ENCODE measurements at regions not wholly inside any gene's neighbourhood (a gene's known extent, or its start where the extent isn't known, plus 50 kb on each side); places are given as distances from the start of the nearest gene placed in this dataset.

- peaks cover 27% of the 10 kb centered on the region for H3K4me1 Mint-ChIP-seq
- no peaks in the 10 kb centered on the region for H3K27me3 Mint-ChIP-seq
- H3K9me3 ChIP-seq (ENCODE audit: control extremely low read depth in 1 of 3, control insufficient read depth in 2 of 3, insufficient read depth in 1 of 3, low read length in 2 of 3) = peaks cover 0 to 4% (median 0%) of the 10 kb centered on the region in 3 donors
- intact Hi-C loops (cut with micrococcal nuclease) = no loop called here
- ChIA-PET POLR2A (no interaction called here), CTCF (interaction anchor here (2.5 kb wide), 1 partner anchor 12 kb away, joined by 11 read pairs; no protein-coding TSS in a partner anchor)
- TF ChIP-seq EZH2 (IDR thresholded peaks at IDR 0.05; ENCODE audit: borderline replicate concordance, insufficient read depth, low read depth, low read length, poor library complexity, severe bottlenecking) (no peak), CTCF (IDR thresholded peaks at IDR 0.05) (no peak)
- no peak overlapping the region for H3K27ac ChIP-seq (ENCODE audit: low read length in 2 of 2)
- no peaks in the 10 kb centered on the region for H3K36me3 ChIP-seq (replicated peaks in 1 of 2; ENCODE audit: control extremely low read depth in 1 of 2, control insufficient read depth in 1 of 2, extremely low read depth in 1 of 2, insufficient read depth in 2 of 2, low read length in 1 of 2)
- H3K4me3 ChIP-seq (ENCODE audit: control extremely low read depth in 1 of 5, extremely low read depth in 1 of 5, insufficient read depth in 1 of 5, low read depth in 2 of 5, low read length in 4 of 5) = no peak overlapping the region
- no peaks in the 10 kb centered on the region for H3K79me2 ChIP-seq (ENCODE audit: control insufficient read depth, insufficient read depth, low read length)
- H3K4me1 ChIP-seq (ENCODE audit: control insufficient read depth in 2 of 2, insufficient read depth in 2 of 2, low read length in 2 of 2) = peaks cover 22 to 23% of the 10 kb centered on the region in 2 donors
- H3K9ac ChIP-seq (ENCODE audit: low read length) = no peak overlapping the region
- DNase-seq (no peak), ATAC-seq (ENCODE audit: low read depth) (no peak)
- no peak overlapping the region for H3K27ac Mint-ChIP-seq
- WGBS (ENCODE audit: insufficient coverage) = 100% methylated on average over 2 of the region's 2 CpGs
- no peak overlapping the region for H2AFZ ChIP-seq (ENCODE audit: insufficient read depth, low read depth, low read length, poor library complexity, severe bottlenecking)
- H3K27me3 ChIP-seq (replicated peaks in 1 of 4; ENCODE audit: control extremely low read depth in 1 of 4, control insufficient read depth in 3 of 4, insufficient read depth in 4 of 4, low read length in 3 of 4) = no peaks in the 10 kb centered on the region
- H4K20me1 ChIP-seq (ENCODE audit: control insufficient read depth, insufficient read depth, low read length, poor library complexity, severe bottlenecking) = no peaks in the 10 kb centered on the region
- H3K4me2 ChIP-seq (replicated peaks; ENCODE audit: low read depth, low read length, poor library complexity, severe bottlenecking) = no peak overlapping the region
- H3K4me3 Mint-ChIP-seq = no peak overlapping the region
- H3K9me3 Mint-ChIP-seq (ENCODE audit: insufficient read depth) = peaks cover 3% of the 10 kb centered on the region
These were observed 80.0 kb upstream of the TNFAIP3 start for GRCh38 chr6:137787016-137787415.

- H2AFZ ChIP-seq (ENCODE audit: insufficient read depth, low read depth, low read length, poor library complexity, severe bottlenecking) = no peak overlapping the region
- no peak for ATAC-seq (ENCODE audit: low read depth)
- no peaks in the 10 kb centered on the region for H4K20me1 ChIP-seq (ENCODE audit: control insufficient read depth, insufficient read depth, low read length, poor library complexity, severe bottlenecking)
- no peak overlapping the region for H3K4me3 Mint-ChIP-seq
- H3K4me1 ChIP-seq (ENCODE audit: control insufficient read depth in 2 of 2, insufficient read depth in 2 of 2, low read length in 2 of 2) = peaks cover 22 to 23% of the 10 kb centered on the region in 2 donors
- ChIA-PET CTCF (interaction anchor here (1.7 to 2.5 kb wide), 2 partner anchors 11 to 80 kb away, joined by 5 to 11 read pairs; no protein-coding TSS in a partner anchor), POLR2A (no interaction called here)
- no peak overlapping the region for H3K4me2 ChIP-seq (replicated peaks; ENCODE audit: low read depth, low read length, poor library complexity, severe bottlenecking)
- peaks cover 32% of the 10 kb centered on the region for H3K4me1 Mint-ChIP-seq
- H3K27me3 Mint-ChIP-seq = no peaks in the 10 kb centered on the region
- H3K9ac ChIP-seq (ENCODE audit: low read length) = no peak overlapping the region
- TF ChIP-seq EZH2 (IDR thresholded peaks at IDR 0.05; ENCODE audit: borderline replicate concordance, insufficient read depth, low read depth, low read length, poor library complexity, severe bottlenecking) (no peak), CTCF (IDR thresholded peaks at IDR 0.05) (no peak)
- no peak overlapping the region for H3K27ac Mint-ChIP-seq
- no peak overlapping the region for H3K4me3 ChIP-seq (ENCODE audit: control extremely low read depth in 1 of 5, extremely low read depth in 1 of 5, insufficient read depth in 1 of 5, low read depth in 2 of 5, low read length in 4 of 5)
- peaks cover 3% of the 10 kb centered on the region for H3K9me3 Mint-ChIP-seq (ENCODE audit: insufficient read depth)
- no peak overlapping the region for H3K27ac ChIP-seq (ENCODE audit: low read length in 2 of 2)
- H3K27me3 ChIP-seq (replicated peaks in 1 of 4; ENCODE audit: control extremely low read depth in 1 of 4, control insufficient read depth in 3 of 4, insufficient read depth in 4 of 4, low read length in 3 of 4) = no peaks in the 10 kb centered on the region
- intact Hi-C loops (cut with micrococcal nuclease) = no loop called here
- WGBS (ENCODE audit: insufficient coverage) = no CpG with 5 or more reads among the region's 1 CpG
- DNase-seq = no peak
- H3K36me3 ChIP-seq (replicated peaks in 1 of 2; ENCODE audit: control extremely low read depth in 1 of 2, control insufficient read depth in 1 of 2, extremely low read depth in 1 of 2, insufficient read depth in 2 of 2, low read length in 1 of 2) = no peaks in the 10 kb centered on the region
- H3K9me3 ChIP-seq (ENCODE audit: control extremely low read depth in 1 of 3, control insufficient read depth in 2 of 3, insufficient read depth in 1 of 3, low read length in 2 of 3) = peaks cover 0 to 4% (median 0%) of the 10 kb centered on the region in 3 donors
- H3K79me2 ChIP-seq (ENCODE audit: control insufficient read depth, insufficient read depth, low read length) = no peaks in the 10 kb centered on the region
These were observed 78.8 kb upstream of the TNFAIP3 start for GRCh38 chr6:137788248-137788647.
